Fibroblast of lung (primary cell): ENCODE measurements at regions not wholly inside any gene's neighbourhood (a gene's known extent, or its start where the extent isn't known, plus 50 kb on each side); places are given as distances from the start of the nearest gene placed in this dataset.

ENCODE experiments used
- DNase-seq, 2 donors: peaks; one replicate each; pipeline versions ENCODE4 v3.0.0 to v3.0.0-alpha.2; 2010; ENCODE audit warnings: low read depth in 2 of 2
- H2AFZ ChIP-seq: 2 replicates; pipeline ENCODE4 v1.5.1; 2012; ENCODE audit warnings: low read length, control low read depth, inconsistent platforms
- H3K27ac ChIP-seq: 2 replicates; pipeline ENCODE4 v1.5.1; 2011; ENCODE audit warnings: low read length, control low read depth; ENCODE audit not compliant: insufficient read depth
- H3K27me3 ChIP-seq: 2 replicates; pipeline ENCODE4 v1.5.1; 2011; ENCODE audit warnings: mild to moderate bottlenecking, low read length; ENCODE audit not compliant: control insufficient read depth, insufficient read depth
- H3K36me3 ChIP-seq: 2 replicates; pipeline ENCODE4 v1.5.1; 2011; ENCODE audit warnings: low read length; ENCODE audit not compliant: control insufficient read depth, insufficient read depth
- H3K4me1 ChIP-seq: 2 replicates; pipeline ENCODE4 v1.5.1; 2011; ENCODE audit warnings: low read length; ENCODE audit not compliant: control insufficient read depth, insufficient read depth; ENCODE audit errors: extremely low read depth
- H3K4me2 ChIP-seq: 2 replicates; pipeline ENCODE4 v1.5.1; 2011; ENCODE audit warnings: low read length, control low read depth; ENCODE audit not compliant: insufficient read depth; ENCODE audit errors: extremely low read depth
- H3K4me3 ChIP-seq, 4 experiments: fragments of 200-600 bp in 1 of 4; sonication (generic) in 1 of 4; replicated peaks in 1 of 4; 2 replicates each; pipeline ENCODE4 v1.5.1; 2011 to 2016; ENCODE audit warnings: low read length in 4 of 4, low read depth in 3 of 4, mild to moderate bottlenecking in 3 of 4, control low read depth in 2 of 4, inconsistent platforms in 1 of 4, mixed read lengths in 1 of 4; ENCODE audit not compliant: insufficient read depth in 1 of 4; ENCODE audit errors: control extremely low read depth in 1 of 4
- H3K79me2 ChIP-seq: 2 replicates; pipeline ENCODE4 v1.5.1; 2012; ENCODE audit warnings: mild to moderate bottlenecking, low read length, inconsistent platforms; ENCODE audit not compliant: control insufficient read depth, insufficient read depth
- H3K9ac ChIP-seq: 2 replicates; pipeline ENCODE4 v1.5.1; 2011; ENCODE audit warnings: mild to moderate bottlenecking, low read length, control low read depth; ENCODE audit not compliant: insufficient read depth
- H3K9me3 ChIP-seq: 2 replicates; pipeline ENCODE4 v1.5.1; 2012; ENCODE audit warnings: low read depth, low read length; ENCODE audit not compliant: control insufficient read depth, insufficient read depth
- H4K20me1 ChIP-seq: 2 replicates; pipeline ENCODE4 v1.5.1; 2011; ENCODE audit warnings: low read length; ENCODE audit not compliant: control insufficient read depth, insufficient read depth; ENCODE audit errors: extremely low read depth
- EZH2 ChIP-seq: IDR thresholded peaks from 2 replicates; pipeline ENCODE4 v1.5.1; 2012; ENCODE audit warnings: low read length, control low read depth, mild to moderate bottlenecking; ENCODE audit errors: missing control alignments
- TF ChIP-seq, protein P1 (sequence below), 2 donors: IDR thresholded peaks in 1 of 2; conservative IDR thresholded peaks in 1 of 2; 1 replicate in 1 of 2; 2 replicates in 1 of 2; pipeline ENCODE4 v1.5.1; 2011 to 2012; ENCODE audit warnings: low read length in 2 of 2, control low read depth in 1 of 2, inconsistent platforms in 1 of 2, low read depth in 1 of 2, mild to moderate bottlenecking in 1 of 2

DNA sequence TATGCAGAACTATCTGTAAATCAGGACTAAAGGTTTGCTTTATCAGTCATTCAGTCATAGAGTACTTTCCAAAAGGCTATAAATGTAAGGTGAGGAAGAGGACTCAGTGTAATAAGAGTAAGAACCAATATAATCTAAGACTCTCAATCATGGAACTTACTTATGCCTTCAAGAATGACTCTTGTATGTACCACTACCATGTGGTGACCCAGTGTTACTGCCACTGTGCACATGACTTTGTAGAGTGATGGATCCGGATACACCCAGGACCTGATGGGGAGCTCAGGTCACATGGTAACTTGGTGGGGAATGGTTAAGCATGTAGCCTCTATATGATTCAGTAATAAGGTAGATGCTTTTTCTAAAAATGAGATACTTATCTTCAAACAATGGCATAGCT lies 2099.8 kb downstream of the MRPL39 start:
- no peak overlapping the region for H3K27ac ChIP-seq
- no peak overlapping the region for H3K4me3 ChIP-seq
- no peak overlapping the region for H2AFZ ChIP-seq
- H3K79me2 ChIP-seq = no peaks in the 10 kb centered on the region
- H3K4me2 ChIP-seq = no peak overlapping the region
- no peak for DNase-seq
- no peaks in the 10 kb centered on the region for H3K27me3 ChIP-seq
- no peaks in the 10 kb centered on the region for H4K20me1 ChIP-seq
- no peak overlapping the region for H3K9ac ChIP-seq
- H3K36me3 ChIP-seq = no peaks in the 10 kb centered on the region
- H3K9me3 ChIP-seq = no peaks in the 10 kb centered on the region
- TF ChIP-seq EZH2 = no peak
- TF ChIP-seq, protein P1, sequence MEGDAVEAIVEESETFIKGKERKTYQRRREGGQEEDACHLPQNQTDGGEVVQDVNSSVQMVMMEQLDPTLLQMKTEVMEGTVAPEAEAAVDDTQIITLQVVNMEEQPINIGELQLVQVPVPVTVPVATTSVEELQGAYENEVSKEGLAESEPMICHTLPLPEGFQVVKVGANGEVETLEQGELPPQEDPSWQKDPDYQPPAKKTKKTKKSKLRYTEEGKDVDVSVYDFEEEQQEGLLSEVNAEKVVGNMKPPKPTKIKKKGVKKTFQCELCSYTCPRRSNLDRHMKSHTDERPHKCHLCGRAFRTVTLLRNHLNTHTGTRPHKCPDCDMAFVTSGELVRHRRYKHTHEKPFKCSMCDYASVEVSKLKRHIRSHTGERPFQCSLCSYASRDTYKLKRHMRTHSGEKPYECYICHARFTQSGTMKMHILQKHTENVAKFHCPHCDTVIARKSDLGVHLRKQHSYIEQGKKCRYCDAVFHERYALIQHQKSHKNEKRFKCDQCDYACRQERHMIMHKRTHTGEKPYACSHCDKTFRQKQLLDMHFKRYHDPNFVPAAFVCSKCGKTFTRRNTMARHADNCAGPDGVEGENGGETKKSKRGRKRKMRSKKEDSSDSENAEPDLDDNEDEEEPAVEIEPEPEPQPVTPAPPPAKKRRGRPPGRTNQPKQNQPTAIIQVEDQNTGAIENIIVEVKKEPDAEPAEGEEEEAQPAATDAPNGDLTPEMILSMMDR (conservative IDR thresholded peaks at IDR 0.05 in 1 of 2, IDR thresholded peaks at IDR 0.05 in 1 of 2; ENCODE audit: low read depth in 1 of 2, low read length in 2 of 2) = no peak
- H3K4me1 ChIP-seq = no peaks in the 10 kb centered on the region

DNA sequence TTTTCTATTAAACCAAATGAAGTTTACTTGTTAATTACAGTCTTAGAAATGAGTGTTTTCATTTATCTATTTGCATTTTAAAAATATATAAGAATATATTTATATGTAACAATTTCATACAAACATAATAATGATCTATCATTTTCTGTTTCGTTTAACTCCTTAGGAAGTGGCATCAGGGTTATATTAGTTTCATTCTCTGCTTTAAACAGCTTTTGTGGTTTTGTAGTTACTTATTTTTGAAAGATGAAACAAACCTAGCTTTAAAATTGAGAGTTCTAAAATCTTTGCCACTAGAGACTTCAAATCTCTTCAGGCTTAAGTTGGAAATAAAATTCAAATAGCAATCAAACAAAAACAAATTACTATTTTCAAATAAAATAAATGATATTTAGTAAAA lies 2110.6 kb downstream of the MRPL39 start:
- no peaks in the 10 kb centered on the region for H3K9me3 ChIP-seq
- DNase-seq = no peak
- no peak overlapping the region for H3K9ac ChIP-seq
- H2AFZ ChIP-seq = no peak overlapping the region
- no peak overlapping the region for H3K4me3 ChIP-seq
- H3K79me2 ChIP-seq = no peaks in the 10 kb centered on the region
- no peak overlapping the region for H3K27ac ChIP-seq
- no peak overlapping the region for H3K4me2 ChIP-seq
- H3K4me1 ChIP-seq = no peaks in the 10 kb centered on the region
- H4K20me1 ChIP-seq = no peaks in the 10 kb centered on the region
- no peaks in the 10 kb centered on the region for H3K27me3 ChIP-seq
- H3K36me3 ChIP-seq = no peaks in the 10 kb centered on the region
- TF ChIP-seq, protein P1 (conservative IDR thresholded peaks at IDR 0.05 in 1 of 2, IDR thresholded peaks at IDR 0.05 in 1 of 2; ENCODE audit: low read depth in 1 of 2, low read length in 2 of 2) = no peak
- no peak for TF ChIP-seq EZH2

DNA sequence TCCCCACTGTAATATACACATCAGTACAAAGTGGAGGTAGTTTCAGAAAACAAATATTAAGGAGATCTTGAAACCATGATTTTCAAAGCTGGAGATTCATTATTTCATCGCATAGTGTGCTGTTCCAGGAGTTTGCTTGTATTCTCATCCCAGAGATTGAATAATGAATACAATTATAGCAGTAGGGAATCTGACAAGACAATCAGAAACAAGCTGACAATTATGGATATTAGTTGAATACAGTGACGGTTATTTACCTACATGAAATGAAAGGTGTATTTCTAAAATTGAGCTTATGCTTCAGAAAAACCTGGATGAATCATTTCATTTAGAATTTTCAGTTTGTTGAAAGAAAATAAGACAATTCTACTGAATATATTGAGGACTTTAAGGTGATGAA lies 2119.0 kb downstream of the MRPL39 start:
- DNase-seq = no peak
- no peak overlapping the region for H2AFZ ChIP-seq
- H3K4me2 ChIP-seq = no peak overlapping the region
- no peak overlapping the region for H3K4me3 ChIP-seq
- H3K27ac ChIP-seq = no peak overlapping the region
- no peaks in the 10 kb centered on the region for H3K79me2 ChIP-seq
- no peaks in the 10 kb centered on the region for H4K20me1 ChIP-seq
- H3K36me3 ChIP-seq = no peaks in the 10 kb centered on the region
- no peak for TF ChIP-seq EZH2
- TF ChIP-seq, protein P1 (conservative IDR thresholded peaks at IDR 0.05 in 1 of 2, IDR thresholded peaks at IDR 0.05 in 1 of 2; ENCODE audit: low read depth in 1 of 2, low read length in 2 of 2) = no peak
- H3K9me3 ChIP-seq = no peaks in the 10 kb centered on the region
- no peaks in the 10 kb centered on the region for H3K27me3 ChIP-seq
- no peaks in the 10 kb centered on the region for H3K4me1 ChIP-seq
- no peak overlapping the region for H3K9ac ChIP-seq
